K562 (cell line): ENCODE measurements at regions not wholly inside any gene's neighbourhood (a gene's known extent, or its start where the extent isn't known, plus 50 kb on each side); places are given as distances from the start of the nearest gene placed in this dataset.

Source experiments
- ATAC-seq: fragments of 200-7000 bp; cut with Tn5 transposase; 3 replicates; pipeline ENCODE4 v1.9.1; 2020; ENCODE audit warnings: moderate library complexity
- BruUV-seq: library from RNA; stranded (reverse); fragments of 400-500 nt; replicated peaks from 2 replicates; lab custom pipeline; 2021; lab: Mats Ljungman, UMichigan
- CTCF ChIA-PET: fragments of 300-600 bp; formaldehyde crosslinking; extraction: SDS; loops from one replicate; lab custom pipeline; 2021; ENCODE audit warnings: low intra/inter-chr PET ratio; lab: Yijun Ruan, JAX
- POLR2A ChIA-PET: fragments of 300-600, 350-650 bp; sonication (Branson Sonifier 250); formaldehyde crosslinking; extraction: SDS; loops from one replicate; lab custom pipeline; 2021; ENCODE audit warnings: antibody characterized with exemption, inconsistent platforms; lab: Yijun Ruan, JAX
- DNase-seq, 4 experiments: peaks; one replicate each; pipeline versions ENCODE4 v3.0.0 to v3.0.0-alpha.2; 2011 to 2018; ENCODE audit warnings: low spot score in 3 of 4, mixed read lengths in 3 of 4; ENCODE audit errors: extremely low read depth in 1 of 4
- FAIRE-seq: peaks from 2 replicates; lab custom pipeline; 2011; peaks lifted over from hg19 to GRCh38; lab: Jason Lieb, UNC
- H2AFZ ChIP-seq: 2 replicates; pipeline ENCODE4 v1.6.0; 2011; ENCODE audit warnings: low read depth, low read length, control low read depth, inconsistent platforms
- H3K27ac ChIP-seq: fragments of 200-600 bp; 3 replicates; pipeline ENCODE4 v1.8.0; 2011; ENCODE audit warnings: low read depth, mild to moderate bottlenecking, control low read depth, inconsistent platforms, low read length, moderate library complexity, mixed read lengths; ENCODE audit errors: extremely low read depth
- H3K27me3 ChIP-seq, 2 experiments: fragments of 300-600 bp in 1 of 2; 2 replicates in 1 of 2; 3 replicates in 1 of 2; pipeline versions ENCODE4 v1.6.0 to v1.8.0; 2011; ENCODE audit warnings: inconsistent platforms in 2 of 2, low read length in 2 of 2, mild to moderate bottlenecking in 1 of 2, mixed read lengths in 1 of 2, moderate library complexity in 1 of 2; ENCODE audit not compliant: control insufficient read depth in 2 of 2, insufficient read depth in 2 of 2
- H3K36me3 ChIP-seq: fragments of 300-600 bp; 3 replicates; pipeline ENCODE4 v1.8.0; 2011; ENCODE audit warnings: mild to moderate bottlenecking, low read length, inconsistent platforms; ENCODE audit not compliant: control insufficient read depth, insufficient read depth
- H3K4me1 ChIP-seq, 2 experiments: fragments of 200-600 bp in 1 of 2; replicated peaks in 1 of 2; 2 replicates in 1 of 2; 3 replicates in 1 of 2; pipeline versions ENCODE4 v1.5.1 to v1.8.0; 2011; ENCODE audit warnings: inconsistent platforms in 2 of 2, low read length in 2 of 2, mild to moderate bottlenecking in 1 of 2, mixed read lengths in 1 of 2, moderate library complexity in 1 of 2; ENCODE audit not compliant: control insufficient read depth in 2 of 2, insufficient read depth in 2 of 2
- H3K4me2 ChIP-seq: 2 replicates; pipeline ENCODE4 v1.6.1; 2011; ENCODE audit warnings: low read length, control low read depth, inconsistent platforms, mixed read lengths; ENCODE audit not compliant: insufficient read depth
- H3K4me3 ChIP-seq: fragments of 200-600 bp; sonication (generic), shearing (Covaris generic); 2 replicates; pipeline ENCODE4 v1.5.1; 2016; ENCODE audit warnings: control low read depth, inconsistent platforms
- H3K79me2 ChIP-seq: fragments of 200-600 bp; 3 replicates; pipeline ENCODE4 v1.8.0; 2011; ENCODE audit warnings: low read length, inconsistent platforms; ENCODE audit not compliant: control insufficient read depth, insufficient read depth
- H3K9ac ChIP-seq, 2 experiments: 2 replicates each; pipeline versions ENCODE4 v1.6.0 to v1.6.1; 2011; ENCODE audit warnings: low read depth in 2 of 2, low read length in 2 of 2, control low read depth in 1 of 2, inconsistent platforms in 1 of 2, mild to moderate bottlenecking in 1 of 2, mixed read lengths in 1 of 2; ENCODE audit not compliant: insufficient read depth in 1 of 2
- H3K9me1 ChIP-seq: one replicate; pipeline ENCODE4 v1.6.0; 2011; ENCODE audit warnings: inconsistent platforms, mild to moderate bottlenecking, low read length, moderate library complexity; ENCODE audit not compliant: control insufficient read depth, insufficient read depth
- H3K9me3 ChIP-seq: replicated peaks from 2 replicates; pipeline ENCODE4 v1.5.1; 2011; ENCODE audit warnings: low read depth, low read length, inconsistent platforms; ENCODE audit not compliant: control insufficient read depth, insufficient read depth
- H4K20me1 ChIP-seq: replicated peaks from 2 replicates; pipeline ENCODE4 v1.6.1; 2011; ENCODE audit warnings: low read length, inconsistent platforms, mixed read lengths; ENCODE audit not compliant: control insufficient read depth, insufficient read depth
- DNMT1 ChIP-seq: fragments of 450-650 bp; IDR thresholded peaks from 2 replicates; pipeline ENCODE4 v1.6.1; 2016; ENCODE audit warnings: antibody characterized with exemption, mild to moderate bottlenecking
- GATA2 ChIP-seq: sonication (generic); formaldehyde crosslinking; IDR thresholded peaks from 2 replicates; pipeline ENCODE4 v1.4.0; 2020; ENCODE audit warnings: mild to moderate bottlenecking, missing genetic modification reagents
- HLTF ChIP-seq: fragments of 450-650 bp; IDR thresholded peaks from 2 replicates; pipeline ENCODE4 v1.6.1; 2016
- IRF2 ChIP-seq: sonication (generic); formaldehyde crosslinking; IDR thresholded peaks from 2 replicates; pipeline ENCODE4 v1.8.1; 2022; ENCODE audit warnings: mild to moderate bottlenecking, missing genetic modification reagents
- KDM4B ChIP-seq, 2 experiments: fragments of 450-650 bp in 1 of 2; sonication (generic) in 1 of 2; IDR thresholded peaks; 2 replicates each; pipeline ENCODE4 v1.6.1; 2016 to 2017; ENCODE audit warnings: borderline replicate concordance in 2 of 2, antibody characterized with exemption in 1 of 2, low read depth in 1 of 2, mild to moderate bottlenecking in 1 of 2
- RCOR1 ChIP-seq, 2 experiments: IDR thresholded peaks; 2 replicates each; pipeline ENCODE4 v1.6.1; 2012; ENCODE audit warnings: low read depth in 2 of 2, low read length in 2 of 2, borderline replicate concordance in 1 of 2, improper control_type of control experiment in 1 of 2
- SUPT5H ChIP-seq: fragments of 450-650 bp; IDR thresholded peaks from 2 replicates; pipeline ENCODE4 v1.6.1; 2016
- U2AF2 ChIP-seq: fragments of 200-400 bp; formaldehyde crosslinking; optimal IDR thresholded peaks from 2 replicates; pipeline ENCODE3; 2017; ENCODE audit warnings: low read depth, mild to moderate bottlenecking, low read length
- ZNF143 ChIP-seq: sonication (generic); formaldehyde crosslinking; IDR thresholded peaks from 2 replicates; pipeline ENCODE4 v1.9.0; 2022; ENCODE audit warnings: mild to moderate bottlenecking, missing genetic modification reagents
- ZNF57 ChIP-seq: fragments of 450-650 bp; formaldehyde crosslinking; IDR thresholded peaks from 2 replicates; pipeline ENCODE4 v1.4.0; 2020; ENCODE audit warnings: mild to moderate bottlenecking, moderate library complexity
- ZNF766 ChIP-seq: fragments of 200-800 bp; sonication (Bioruptor generic); conservative IDR thresholded peaks from 2 replicates; pipeline ENCODE4 v1.6.1; 2016; ENCODE audit warnings: missing genetic modification characterization, missing compliant biosample characterization
- WGBS: fragments of 100-300 bp; shearing (Covaris generic); methylation state at CpG from one replicate; pipeline ENCODE4 v1.1.6; 2016; ENCODE audit warnings: low coverage, mixed read lengths; ENCODE audit not compliant: insufficient coverage; ENCODE audit errors: missing lambda C conversion rate; 5-methylcytosine and 5-hydroxymethylcytosine counted together
- in situ Hi-C: fragments of 300-500 bp; cut with MboI; formaldehyde crosslinking; loops from 4 replicates; pipeline ENCODE4 v1.15.0; 2018; ENCODE audit warnings: inconsistent platforms, mixed read lengths
- intact Hi-C: fragments of 100-400 bp; cut with micrococcal nuclease; formaldehyde crosslinking; loops from 2 replicates; pipeline ENCODE4 v1.14.2; 2022
- TF ChIP-seq, protein P1 (sequence below): sonication (generic); formaldehyde crosslinking; IDR thresholded peaks from 2 replicates; pipeline ENCODE4 v1.8.1; 2023; ENCODE audit warnings: mild to moderate bottlenecking, missing genetic modification reagents
- TF ChIP-seq, protein P2 (sequence below), 2 experiments: fragments of 450-650 bp; IDR thresholded peaks; 2 replicates each; pipeline ENCODE4 v1.6.1; 2018; ENCODE audit warnings: mild to moderate bottlenecking in 2 of 2, low read depth in 1 of 2; ENCODE audit not compliant: partially characterized antibody in 2 of 2
- TF ChIP-seq, protein P3 (sequence below): fragments of 450-650 bp; formaldehyde crosslinking; IDR thresholded peaks from 2 replicates; pipeline ENCODE4 v1.4.0; 2020; ENCODE audit warnings: mild to moderate bottlenecking, moderate library complexity

DNA sequence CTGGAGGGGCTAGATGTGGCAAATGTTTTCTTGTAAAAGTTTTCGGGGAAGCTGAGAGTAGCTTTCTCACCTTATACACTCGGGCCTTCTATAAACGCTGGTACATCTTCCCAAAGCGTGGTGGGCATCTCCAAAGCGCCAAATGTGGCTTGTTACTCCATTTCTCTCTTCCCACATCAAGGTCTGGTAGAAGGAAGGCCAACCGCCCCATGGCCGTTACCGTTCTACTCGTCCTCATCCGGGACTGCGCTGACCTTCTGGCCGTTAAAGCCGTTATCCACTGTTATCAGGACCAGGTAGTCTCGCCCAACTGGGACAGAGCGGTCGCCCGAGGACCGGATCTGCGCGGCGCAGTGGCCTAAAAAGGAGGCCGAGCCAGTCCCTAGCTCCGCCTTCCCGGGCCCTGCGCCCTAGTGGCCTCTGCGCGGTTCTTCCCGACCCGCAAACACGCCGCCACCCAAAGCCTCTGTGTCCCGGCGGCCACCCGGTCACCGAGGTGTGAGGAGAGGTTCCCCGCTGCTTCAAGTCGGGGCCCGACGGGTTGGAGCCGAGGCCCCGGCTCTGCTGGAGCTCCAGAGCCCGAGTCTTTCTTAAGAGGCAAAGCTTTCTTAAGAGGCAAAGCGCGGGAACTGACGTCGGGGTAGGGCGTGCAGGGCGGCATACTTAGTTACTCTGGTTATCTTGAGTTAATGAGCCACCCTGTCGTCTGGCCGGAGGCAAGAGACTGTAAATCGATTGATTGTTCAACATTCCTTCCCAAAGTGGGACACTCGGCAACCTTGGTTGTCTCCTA, 90.5 kb downstream of the GPX5 start:
- Histone ChIP-seq H3K27ac (peak overlapping the region; percentile 86), H2AFZ (peak overlapping the region; percentile 86), H3K36me3 (peaks cover 31% of the 10 kb centered on the region), H4K20me1 (no peaks in the 10 kb centered on the region), H3K9ac (peak overlapping the region; percentile 89 to 90), H3K4me1 (peaks cover 13 to 22% of the 10 kb centered on the region in 2 experiments; a peak in 4 of 5 replicates), H3K4me3 (peak overlapping the region; percentile 44), H3K4me2 (peak overlapping the region; percentile 84), H3K27me3 (no peaks in the 10 kb centered on the region), H3K9me3 (peaks cover 14% of the 10 kb centered on the region; the same call in 1 of the 2 replicates), H3K79me2 (peaks cover 83% of the 10 kb centered on the region), H3K9me1 (no peaks in the 10 kb centered on the region)
- ChIA-PET CTCF (interaction anchor here (0.6 to 0.7 kb wide), 2 partner anchors 719 to 869 kb away, joined by 3 read pairs; no protein-coding TSS in a partner anchor), POLR2A (interaction anchor here (0.6 to 2.2 kb wide), 25 partner anchors 9 to 921 kb away, joined by 3 to 16 read pairs (median 4); no protein-coding TSS in a partner anchor)
- DNase-seq (peak; percentile 92 to 98 (median 94)), ATAC-seq (peak; percentile 91), FAIRE-seq (peak; percentile 90)
- under 1% methylated on average over 52 of the region's 52 CpGs for WGBS
- in situ Hi-C loops = no loop called here
- intact Hi-C loops = loop anchor here (2.0 to 10.0 kb wide), 2 partner anchors 73 to 391 kb away; partner anchors contain the start of gene ZSCAN9
- BruUV-seq = TSS peak; percentile 65
- no peak for TF ChIP-seq U2AF2
- TF ChIP-seq SUPT5H = peak; percentile 95
- no peak for TF ChIP-seq DNMT1
- TF ChIP-seq IRF2 (CRISPR knock-in tag) = no peak
- TF ChIP-seq KDM4B (IDR thresholded peaks at IDR 0.05; ENCODE audit: borderline replicate concordance in 2 of 2, low read depth in 1 of 2) = peak in 1 of 2 experiments; percentile 91; a peak in 1 of 4 replicates
- no peak for TF ChIP-seq HLTF
- peak; percentile 77 to 97; a peak in 3 of 4 replicates for TF ChIP-seq RCOR1 (IDR thresholded peaks at IDR 0.05; ENCODE audit: borderline replicate concordance in 1 of 2, low read depth in 2 of 2, low read length in 2 of 2)
- TF ChIP-seq, protein P1, sequence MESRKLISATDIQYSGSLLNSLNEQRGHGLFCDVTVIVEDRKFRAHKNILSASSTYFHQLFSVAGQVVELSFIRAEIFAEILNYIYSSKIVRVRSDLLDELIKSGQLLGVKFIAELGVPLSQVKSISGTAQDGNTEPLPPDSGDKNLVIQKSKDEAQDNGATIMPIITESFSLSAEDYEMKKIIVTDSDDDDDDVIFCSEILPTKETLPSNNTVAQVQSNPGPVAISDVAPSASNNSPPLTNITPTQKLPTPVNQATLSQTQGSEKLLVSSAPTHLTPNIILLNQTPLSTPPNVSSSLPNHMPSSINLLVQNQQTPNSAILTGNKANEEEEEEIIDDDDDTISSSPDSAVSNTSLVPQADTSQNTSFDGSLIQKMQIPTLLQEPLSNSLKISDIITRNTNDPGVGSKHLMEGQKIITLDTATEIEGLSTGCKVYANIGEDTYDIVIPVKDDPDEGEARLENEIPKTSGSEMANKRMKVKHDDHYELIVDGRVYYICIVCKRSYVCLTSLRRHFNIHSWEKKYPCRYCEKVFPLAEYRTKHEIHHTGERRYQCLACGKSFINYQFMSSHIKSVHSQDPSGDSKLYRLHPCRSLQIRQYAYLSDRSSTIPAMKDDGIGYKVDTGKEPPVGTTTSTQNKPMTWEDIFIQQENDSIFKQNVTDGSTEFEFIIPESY (CRISPR knock-in tag) = peak; percentile 97
- no peak for TF ChIP-seq ZNF143 (CRISPR knock-in tag)
- TF ChIP-seq, protein P2, sequence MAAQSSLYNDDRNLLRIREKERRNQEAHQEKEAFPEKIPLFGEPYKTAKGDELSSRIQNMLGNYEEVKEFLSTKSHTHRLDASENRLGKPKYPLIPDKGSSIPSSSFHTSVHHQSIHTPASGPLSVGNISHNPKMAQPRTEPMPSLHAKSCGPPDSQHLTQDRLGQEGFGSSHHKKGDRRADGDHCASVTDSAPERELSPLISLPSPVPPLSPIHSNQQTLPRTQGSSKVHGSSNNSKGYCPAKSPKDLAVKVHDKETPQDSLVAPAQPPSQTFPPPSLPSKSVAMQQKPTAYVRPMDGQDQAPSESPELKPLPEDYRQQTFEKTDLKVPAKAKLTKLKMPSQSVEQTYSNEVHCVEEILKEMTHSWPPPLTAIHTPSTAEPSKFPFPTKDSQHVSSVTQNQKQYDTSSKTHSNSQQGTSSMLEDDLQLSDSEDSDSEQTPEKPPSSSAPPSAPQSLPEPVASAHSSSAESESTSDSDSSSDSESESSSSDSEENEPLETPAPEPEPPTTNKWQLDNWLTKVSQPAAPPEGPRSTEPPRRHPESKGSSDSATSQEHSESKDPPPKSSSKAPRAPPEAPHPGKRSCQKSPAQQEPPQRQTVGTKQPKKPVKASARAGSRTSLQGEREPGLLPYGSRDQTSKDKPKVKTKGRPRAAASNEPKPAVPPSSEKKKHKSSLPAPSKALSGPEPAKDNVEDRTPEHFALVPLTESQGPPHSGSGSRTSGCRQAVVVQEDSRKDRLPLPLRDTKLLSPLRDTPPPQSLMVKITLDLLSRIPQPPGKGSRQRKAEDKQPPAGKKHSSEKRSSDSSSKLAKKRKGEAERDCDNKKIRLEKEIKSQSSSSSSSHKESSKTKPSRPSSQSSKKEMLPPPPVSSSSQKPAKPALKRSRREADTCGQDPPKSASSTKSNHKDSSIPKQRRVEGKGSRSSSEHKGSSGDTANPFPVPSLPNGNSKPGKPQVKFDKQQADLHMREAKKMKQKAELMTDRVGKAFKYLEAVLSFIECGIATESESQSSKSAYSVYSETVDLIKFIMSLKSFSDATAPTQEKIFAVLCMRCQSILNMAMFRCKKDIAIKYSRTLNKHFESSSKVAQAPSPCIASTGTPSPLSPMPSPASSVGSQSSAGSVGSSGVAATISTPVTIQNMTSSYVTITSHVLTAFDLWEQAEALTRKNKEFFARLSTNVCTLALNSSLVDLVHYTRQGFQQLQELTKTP (IDR thresholded peaks at IDR 0.05; ENCODE audit: low read depth in 1 of 2, partially characterized antibody in 2 of 2) = peak; percentile 51 to 64
- peak; percentile 88 for TF ChIP-seq ZNF766 (CRISPR knock-in tag)
- no peak for TF ChIP-seq ZNF57 (CRISPR knock-in tag)
- peak; percentile 86 for TF ChIP-seq GATA2 (CRISPR knock-in tag)
- TF ChIP-seq, protein P3, sequence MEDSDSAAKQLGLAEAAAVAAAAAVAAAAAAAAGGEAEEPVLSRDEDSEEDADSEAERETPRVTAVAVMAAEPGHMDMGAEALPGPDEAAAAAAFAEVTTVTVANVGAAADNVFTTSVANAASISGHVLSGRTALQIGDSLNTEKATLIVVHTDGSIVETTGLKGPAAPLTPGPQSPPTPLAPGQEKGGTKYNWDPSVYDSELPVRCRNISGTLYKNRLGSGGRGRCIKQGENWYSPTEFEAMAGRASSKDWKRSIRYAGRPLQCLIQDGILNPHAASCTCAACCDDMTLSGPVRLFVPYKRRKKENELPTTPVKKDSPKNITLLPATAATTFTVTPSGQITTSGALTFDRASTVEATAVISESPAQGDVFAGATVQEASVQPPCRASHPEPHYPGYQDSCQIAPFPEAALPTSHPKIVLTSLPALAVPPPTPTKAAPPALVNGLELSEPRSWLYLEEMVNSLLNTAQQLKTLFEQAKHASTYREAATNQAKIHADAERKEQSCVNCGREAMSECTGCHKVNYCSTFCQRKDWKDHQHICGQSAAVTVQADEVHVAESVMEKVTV = no peak
